Naive B cell (primary cell): ENCODE measurements at regions not wholly inside any gene's neighbourhood (a gene's known extent, or its start where the extent isn't known, plus 50 kb on each side); places are given as distances from the start of the nearest gene placed in this dataset.

Experiments used
- ATAC-seq, 2 donors: fragments of 150-1000 bp; cut with Tn5 transposase; 2 replicates each; pipeline ENCODE4 v1.10.0; 2021; ENCODE audit warnings: low read depth in 2 of 2, mild to moderate bottlenecking in 2 of 2, moderate library complexity in 2 of 2
- DNase-seq: peaks from one replicate; pipeline ENCODE4 v3.0.0; 2022
- H3K27ac Mint-ChIP-seq, 6 donors: one replicate each; pipeline ENCODE4 v1.8.0; 2020 to 2022; ENCODE audit warnings: mild to moderate bottlenecking in 6 of 6, mixed read lengths in 6 of 6, moderate library complexity in 5 of 6, inconsistent platforms in 2 of 6
- H3K27me3 Mint-ChIP-seq, 3 donors: one replicate each; pipeline ENCODE4 v1.8.0; 2021 to 2022; ENCODE audit warnings: mixed read lengths in 3 of 3, mild to moderate bottlenecking in 1 of 3
- H3K36me3 Mint-ChIP-seq, 2 donors: one replicate each; pipeline ENCODE4 v1.8.0; 2020 to 2022; ENCODE audit warnings: mixed read lengths in 2 of 2, inconsistent platforms in 1 of 2, mild to moderate bottlenecking in 1 of 2
- H3K4me1 Mint-ChIP-seq, 3 donors: one replicate each; pipeline ENCODE4 v1.8.0; 2020 to 2022; ENCODE audit warnings: mixed read lengths in 3 of 3, inconsistent platforms in 1 of 3, mild to moderate bottlenecking in 1 of 3, moderate library complexity in 1 of 3
- H3K4me3 Mint-ChIP-seq, 8 donors: one replicate each; pipeline ENCODE4 v1.8.0; 2020 to 2022; ENCODE audit warnings: mild to moderate bottlenecking in 8 of 8, mixed read lengths in 8 of 8, moderate library complexity in 8 of 8, inconsistent platforms in 2 of 8
- H3K9me3 Mint-ChIP-seq, 7 donors: one replicate each; pipeline ENCODE4 v1.8.0; 2020 to 2022; ENCODE audit warnings: mixed read lengths in 7 of 7, mild to moderate bottlenecking in 5 of 7, inconsistent platforms in 2 of 7, moderate library complexity in 1 of 7

- Mint-ChIP-seq H3K4me3 (no peak overlapping the region), H3K4me1 (peaks cover 18 to 35% (median 21%) of the 10 kb centered on the region in 3 donors), H3K9me3 (peaks cover 0 to 5% (median 0%) of the 10 kb centered on the region in 7 donors), H3K27me3 (no peaks in the 10 kb centered on the region), H3K36me3 (peaks cover 29 to 52% of the 10 kb centered on the region in 2 donors), H3K27ac (peak overlapping the region in 1 of 6 donors; percentile 47)
- no peak for DNase-seq
- no peak for ATAC-seq
Observed at GRCh38 chr2:241974096-241974495, 104.6 kb downstream of the RTP5 start.

GRCh38 chr2:241974851-241975592, 105.5 kb downstream of the RTP5 start:
- DNase-seq, result no peak
- Mint-ChIP-seq H3K9me3 (peaks cover 0 to 5% (median 0%) of the 10 kb centered on the region in 7 donors), H3K27me3 (no peaks in the 10 kb centered on the region), H3K36me3 (peaks cover 29 to 46% of the 10 kb centered on the region in 2 donors), H3K4me3 (no peak overlapping the region), H3K4me1 (peaks cover 12 to 29% (median 19%) of the 10 kb centered on the region in 3 donors), H3K27ac (peak overlapping the region in 2 of 6 donors; percentile 47 to 56)
- ATAC-seq, result no peak

- H3K27me3 Mint-ChIP-seq, result no peaks in the 10 kb centered on the region
- peaks cover 29 to 40% of the 10 kb centered on the region in 2 donors for H3K36me3 Mint-ChIP-seq
- DNase-seq (no peak), ATAC-seq (no peak)
- peaks cover 0 to 5% (median 0%) of the 10 kb centered on the region in 7 donors for H3K9me3 Mint-ChIP-seq
- H3K4me3 Mint-ChIP-seq, result no peak overlapping the region
- H3K27ac Mint-ChIP-seq, result peak overlapping the region in 3 of 6 donors; percentile 72 to 87 (median 77)
- peaks cover 12 to 29% (median 22%) of the 10 kb centered on the region in 3 donors for H3K4me1 Mint-ChIP-seq
Observed at GRCh38 chr2:241975593-241976284, 106.2 kb downstream of the RTP5 start.

GRCh38 chr2:241976296-241976695, 106.8 kb downstream of the RTP5 start:
- Mint-ChIP-seq H3K4me1 (peaks cover 12 to 27% (median 20%) of the 10 kb centered on the region in 3 donors), H3K9me3 (peaks cover 0 to 5% (median 0%) of the 10 kb centered on the region in 7 donors), H3K27me3 (no peaks in the 10 kb centered on the region), H3K36me3 (peaks cover 23 to 34% of the 10 kb centered on the region in 2 donors), H3K27ac (peak overlapping the region in 2 of 6 donors; percentile 80 to 87), H3K4me3 (no peak overlapping the region)
- ATAC-seq (no peak), DNase-seq (no peak)

- Mint-ChIP-seq H3K9me3 (peaks cover 0 to 5% (median 0%) of the 10 kb centered on the region in 7 donors), H3K27me3 (no peaks in the 10 kb centered on the region), H3K4me3 (peak overlapping the region in 5 of 8 donors; percentile 1 to 82 (median 25)), H3K36me3 (peaks cover 14 to 30% of the 10 kb centered on the region in 2 donors), H3K4me1 (peaks cover 12 to 24% (median 20%) of the 10 kb centered on the region in 3 donors), H3K27ac (peak overlapping the region; percentile 56 to 95 (median 89))
- ATAC-seq (peak; percentile 72 to 78), DNase-seq (peak; percentile 35)
Observed at GRCh38 chr2:241977557-241978300, 108.2 kb downstream of the RTP5 start.

GRCh38 chr2:241978670-241979069, 109.1 kb downstream of the RTP5 start:
- H3K27me3 Mint-ChIP-seq, result no peaks in the 10 kb centered on the region
- peak overlapping the region in 4 of 6 donors; percentile 56 to 95 (median 89) for H3K27ac Mint-ChIP-seq
- DNase-seq (no peak), ATAC-seq (no peak)
- H3K9me3 Mint-ChIP-seq, result peaks cover 0 to 5% (median 0%) of the 10 kb centered on the region in 7 donors
- no peak overlapping the region for H3K4me3 Mint-ChIP-seq
- peaks cover 9 to 22% of the 10 kb centered on the region in 2 donors for H3K36me3 Mint-ChIP-seq
- peaks cover 12 to 24% (median 22%) of the 10 kb centered on the region in 3 donors for H3K4me1 Mint-ChIP-seq

- no peak for ATAC-seq
- Mint-ChIP-seq H3K27me3 (no peaks in the 10 kb centered on the region), H3K4me3 (no peak overlapping the region), H3K36me3 (peaks cover 9 to 22% of the 10 kb centered on the region in 2 donors), H3K9me3 (peaks cover 0 to 7% (median 0%) of the 10 kb centered on the region in 7 donors), H3K27ac (peak overlapping the region in 3 of 6 donors; percentile 66 to 92 (median 87)), H3K4me1 (peaks cover 25 to 36% (median 33%) of the 10 kb centered on the region in 3 donors)
- DNase-seq, result no peak
Observed at GRCh38 chr2:241980193-241980592, 110.7 kb downstream of the RTP5 start.

GRCh38 chr2:241981076-241981700, 111.7 kb downstream of the RTP5 start:
- Mint-ChIP-seq H3K27ac (peak overlapping the region; percentile 33 to 99 (median 86)), H3K27me3 (no peaks in the 10 kb centered on the region), H3K9me3 (peaks cover 0 to 12% (median 3%) of the 10 kb centered on the region in 7 donors), H3K4me1 (peaks cover 32 to 43% (median 40%) of the 10 kb centered on the region in 3 donors), H3K36me3 (peaks cover 9 to 20% of the 10 kb centered on the region in 2 donors), H3K4me3 (no peak overlapping the region)
- DNase-seq (no peak), ATAC-seq (no peak)

- Mint-ChIP-seq H3K4me3 (peak overlapping the region in 1 of 8 donors; percentile 65), H3K4me1 (peaks cover 22 to 41% (median 31%) of the 10 kb centered on the region in 3 donors), H3K27ac (peak overlapping the region; percentile 85 to 99 (median 96)), H3K9me3 (peaks cover 0 to 12% (median 3%) of the 10 kb centered on the region in 7 donors), H3K36me3 (peaks cover 0 to 3% of the 10 kb centered on the region in 2 donors), H3K27me3 (no peaks in the 10 kb centered on the region)
- no peak for ATAC-seq
- no peak for DNase-seq
Observed at GRCh38 chr2:241982706-241983570, 113.4 kb downstream of the RTP5 start.

- ATAC-seq (no peak), DNase-seq (no peak)
- peaks cover 24 to 38% (median 32%) of the 10 kb centered on the region in 3 donors for H3K4me1 Mint-ChIP-seq
- no peaks in the 10 kb centered on the region for H3K36me3 Mint-ChIP-seq
- peaks cover 0 to 9% (median 3%) of the 10 kb centered on the region in 7 donors for H3K9me3 Mint-ChIP-seq
- H3K27ac Mint-ChIP-seq, result peak overlapping the region; percentile 93 to 99 (median 97)
- no peaks in the 10 kb centered on the region for H3K27me3 Mint-ChIP-seq
- H3K4me3 Mint-ChIP-seq, result peak overlapping the region in 1 of 8 donors; percentile 4
Observed at GRCh38 chr2:241983571-241984270, 114.2 kb downstream of the RTP5 start.

GRCh38 chr2:241984271-241984655, 114.7 kb downstream of the RTP5 start:
- DNase-seq (no peak), ATAC-seq (no peak)
- Mint-ChIP-seq H3K4me3 (peak overlapping the region in 1 of 8 donors; percentile 75), H3K4me1 (peaks cover 26 to 39% (median 35%) of the 10 kb centered on the region in 3 donors), H3K9me3 (peaks cover 0 to 9% (median 3%) of the 10 kb centered on the region in 7 donors), H3K27ac (peak overlapping the region; percentile 93 to 99 (median 97)), H3K36me3 (peaks cover 0 to 3% of the 10 kb centered on the region in 2 donors), H3K27me3 (no peaks in the 10 kb centered on the region)
